ENCODE measurements at regions not wholly inside any gene's neighbourhood (a gene's known extent, or its start where the extent isn't known, plus 50 kb on each side); places are given as distances from the start of the nearest gene placed in this dataset.
A peak's percentile ranks its signal among the peaks of the same experiment; 100 is the strongest.

DNA sequence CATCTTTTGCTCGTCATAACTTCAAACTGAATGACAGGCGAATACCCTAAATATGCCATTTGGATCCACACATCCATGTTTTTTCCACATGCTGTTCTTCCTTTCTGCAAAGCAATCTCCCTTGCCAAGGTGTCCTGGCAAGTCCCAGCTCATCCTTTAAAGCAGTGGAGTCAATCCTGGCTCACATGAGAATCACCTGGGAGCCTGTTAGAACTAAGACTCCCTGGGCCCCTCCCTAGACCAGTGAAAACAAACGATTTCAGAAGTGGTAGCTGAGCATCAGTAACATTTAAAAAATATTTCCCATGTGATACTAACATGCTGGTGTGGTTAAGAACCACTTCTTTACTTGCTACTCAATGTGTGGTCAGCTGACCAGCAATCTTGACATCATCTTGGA lies 50.6 kb upstream of the PARD3B start:
- Histone ChIP-seq H3K36me3 (ENCODE audit: control insufficient read depth, insufficient read depth, low read length) (no peaks in the 10 kb centered on the region), H3K4me3 (ENCODE audit: low read depth, low read length) (no peak overlapping the region), H3K27me3 (ENCODE audit: control insufficient read depth, insufficient read depth, low read length) (no peaks in the 10 kb centered on the region)
- DNase-seq (ENCODE audit: low read depth) (peak; percentile 53), FAIRE-seq (no peak)
- TF ChIP-seq, protein P1, sequence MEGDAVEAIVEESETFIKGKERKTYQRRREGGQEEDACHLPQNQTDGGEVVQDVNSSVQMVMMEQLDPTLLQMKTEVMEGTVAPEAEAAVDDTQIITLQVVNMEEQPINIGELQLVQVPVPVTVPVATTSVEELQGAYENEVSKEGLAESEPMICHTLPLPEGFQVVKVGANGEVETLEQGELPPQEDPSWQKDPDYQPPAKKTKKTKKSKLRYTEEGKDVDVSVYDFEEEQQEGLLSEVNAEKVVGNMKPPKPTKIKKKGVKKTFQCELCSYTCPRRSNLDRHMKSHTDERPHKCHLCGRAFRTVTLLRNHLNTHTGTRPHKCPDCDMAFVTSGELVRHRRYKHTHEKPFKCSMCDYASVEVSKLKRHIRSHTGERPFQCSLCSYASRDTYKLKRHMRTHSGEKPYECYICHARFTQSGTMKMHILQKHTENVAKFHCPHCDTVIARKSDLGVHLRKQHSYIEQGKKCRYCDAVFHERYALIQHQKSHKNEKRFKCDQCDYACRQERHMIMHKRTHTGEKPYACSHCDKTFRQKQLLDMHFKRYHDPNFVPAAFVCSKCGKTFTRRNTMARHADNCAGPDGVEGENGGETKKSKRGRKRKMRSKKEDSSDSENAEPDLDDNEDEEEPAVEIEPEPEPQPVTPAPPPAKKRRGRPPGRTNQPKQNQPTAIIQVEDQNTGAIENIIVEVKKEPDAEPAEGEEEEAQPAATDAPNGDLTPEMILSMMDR (IDR thresholded peaks at IDR 0.05; ENCODE audit: insufficient read depth, low read length, severe bottlenecking) = no peak

DNA sequence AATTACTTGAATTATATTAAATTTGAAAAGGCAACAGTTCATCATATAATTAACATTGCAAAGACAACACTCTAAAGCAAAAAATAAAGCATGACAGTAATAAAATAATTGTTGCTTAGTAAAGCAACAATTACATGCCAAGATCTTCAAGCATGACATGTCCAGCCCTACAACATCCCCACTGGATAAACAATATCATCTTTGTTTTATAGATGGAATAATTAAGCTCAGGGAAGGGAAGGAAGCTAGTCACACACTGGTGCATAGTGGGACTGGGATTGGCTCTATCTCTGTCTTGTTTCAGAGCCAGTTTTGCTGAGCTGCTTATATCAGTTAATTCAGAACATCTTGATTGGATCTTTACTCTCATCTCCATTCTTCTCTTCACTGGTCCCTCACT lies 49.9 kb upstream of the PARD3B start:
- TF ChIP-seq, protein P1 (IDR thresholded peaks at IDR 0.05; ENCODE audit: insufficient read depth, low read length, severe bottlenecking) = no peak
- FAIRE-seq = no peak

More for the DNA sequence above, 49.9 kb upstream of the PARD3B start:
- no peak overlapping the region for H3K4me3 ChIP-seq (ENCODE audit: low read depth, low read length)
- DNase-seq (ENCODE audit: low read depth) = no peak
- no peaks in the 10 kb centered on the region for H3K36me3 ChIP-seq (ENCODE audit: control insufficient read depth, insufficient read depth, low read length)
- H3K27me3 ChIP-seq (ENCODE audit: control insufficient read depth, insufficient read depth, low read length) = no peaks in the 10 kb centered on the region
